Panc1 (cell line): ENCODE measurements at regions not wholly inside any gene's neighbourhood (a gene's known extent, or its start where the extent isn't known, plus 50 kb on each side); places are given as distances from the start of the nearest gene placed in this dataset.
A peak's percentile ranks its signal among the peaks of the same experiment; 100 is the strongest.

ENCODE experiments used
- ATAC-seq: fragments of 200-7000 bp; cut with Tn5 transposase; 2 replicates; pipeline ENCODE4 v1.9.1; 2020; ENCODE audit warnings: mild to moderate bottlenecking, moderate library complexity
- BruUV-seq: library from RNA; stranded (reverse); fragments of 400-500 nt; replicated peaks from 2 replicates; lab custom pipeline; 2021; lab: Mats Ljungman, UMichigan
- CTCF ChIA-PET: fragments of 300-600 bp; sonication (Branson Sonifier 250); formaldehyde crosslinking; loops from one replicate; lab custom pipeline; 2022; ENCODE audit warnings: antibody characterized with exemption; lab: Charles Lee
- POLR2A ChIA-PET: fragments of 300-600 bp; sonication (Branson Sonifier 250); formaldehyde crosslinking; loops from one replicate; lab custom pipeline; 2022; ENCODE audit warnings: antibody characterized with exemption; lab: Charles Lee
- DNase-seq: peaks from one replicate; pipeline ENCODE4 v3.0.0-alpha.2; 2010; ENCODE audit warnings: low read depth, low spot score
- H3K27ac ChIP-seq: 2 replicates; pipeline ENCODE4 v1.5.1; 2011; ENCODE audit warnings: mild to moderate bottlenecking, low read length, inconsistent platforms
- H3K27me3 ChIP-seq: fragments of 200-500 bp; sonication (Bioruptor generic); 2 replicates; pipeline ENCODE4 v1.6.0; 2014; ENCODE audit warnings: low read length, inconsistent platforms; ENCODE audit not compliant: control insufficient read depth, insufficient read depth
- H3K36me3 ChIP-seq: fragments of 200-500 bp; sonication (Bioruptor generic); 2 replicates; pipeline ENCODE4 v1.5.1; 2014; ENCODE audit warnings: inconsistent platforms, mild to moderate bottlenecking, low read length, moderate library complexity; ENCODE audit not compliant: control insufficient read depth, insufficient read depth
- H3K4me1 ChIP-seq: 2 replicates; pipeline ENCODE4 v1.5.1; 2011; ENCODE audit warnings: inconsistent platforms, mild to moderate bottlenecking, low read length, moderate library complexity; ENCODE audit not compliant: control insufficient read depth, insufficient read depth
- H3K4me3 ChIP-seq, 2 experiments: 2 replicates each; pipeline ENCODE4 v1.5.1; 2011 to 2012; ENCODE audit warnings: low read depth in 2 of 2, low read length in 2 of 2, mild to moderate bottlenecking in 2 of 2, inconsistent platforms in 1 of 2, moderate library complexity in 1 of 2
- H3K9me3 ChIP-seq: fragments of 200-500 bp; sonication (Bioruptor generic); 2 replicates; pipeline ENCODE4 v1.5.1; 2014; ENCODE audit warnings: low read depth, mild to moderate bottlenecking, inconsistent platforms, low read length, moderate library complexity; ENCODE audit not compliant: control insufficient read depth, insufficient read depth
- POLR2AphosphoS5 ChIP-seq: IDR thresholded peaks from 2 replicates; pipeline ENCODE4 v1.6.1; 2012; ENCODE audit warnings: mild to moderate bottlenecking, low read depth, low read length, moderate library complexity
- SIN3A ChIP-seq: IDR thresholded peaks from 2 replicates; pipeline ENCODE4 v1.6.1; 2012; ENCODE audit warnings: low read depth, mild to moderate bottlenecking, low read length, moderate library complexity, borderline replicate concordance; ENCODE audit not compliant: insufficient read depth
- TCF7L2 ChIP-seq: IDR thresholded peaks from 2 replicates; pipeline ENCODE4 v1.6.1; 2011; ENCODE audit warnings: mild to moderate bottlenecking, low read depth, low read length, inconsistent platforms
- in situ Hi-C: cut with HindIII; loops from 2 replicates; pipeline ENCODE4 v1.10.0; 2016; ENCODE audit warnings: low sequenced_read_pairs, low pct_unique_long_range_greater_than_20kb
- intact Hi-C: fragments of 100-400 bp; cut with micrococcal nuclease; formaldehyde crosslinking; loops from one replicate; pipeline ENCODE4 v1.10.0; 2022; ENCODE audit not compliant: unreplicated experiment
- TF ChIP-seq, protein P1 (sequence below): fragments of 450-650 bp; IDR thresholded peaks from 2 replicates; pipeline ENCODE4 v1.5.1; 2017; ENCODE audit warnings: mild to moderate bottlenecking
- TF ChIP-seq, protein P2 (sequence below), 2 experiments: IDR thresholded peaks; 2 replicates each; pipeline ENCODE4 v1.6.1; 2011 to 2012; ENCODE audit warnings: low read depth in 2 of 2, control low read depth in 1 of 2, low read length in 1 of 2, mild to moderate bottlenecking in 1 of 2, moderate library complexity in 1 of 2; ENCODE audit not compliant: insufficient read depth in 1 of 2

DNA sequence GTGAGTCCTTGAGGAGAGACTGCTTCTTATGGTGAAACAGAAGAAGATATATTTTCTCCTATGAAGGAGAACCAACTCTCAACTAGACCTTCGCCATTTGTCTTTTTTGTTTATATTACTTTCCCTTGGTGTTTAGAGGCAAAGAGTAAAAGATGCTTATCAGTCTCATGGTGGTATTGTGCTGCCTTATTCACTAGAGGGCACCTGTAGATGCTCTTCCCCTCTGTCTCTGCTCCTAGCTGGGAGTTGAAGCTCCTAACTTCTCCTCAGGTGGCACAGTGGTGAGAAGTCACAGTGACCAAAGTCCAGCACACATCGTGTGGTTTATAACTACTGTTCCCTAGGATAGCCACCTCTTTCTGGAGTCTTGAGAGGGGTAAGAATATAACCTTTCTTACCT lies 1359.6 kb downstream of the PLA2G4A start:
- H3K4me1 ChIP-seq = no peaks in the 10 kb centered on the region
- intact Hi-C loops (no loop called here), in situ Hi-C loops (no loop called here)
- ATAC-seq = no peak
- H3K9me3 ChIP-seq = peaks cover 11% of the 10 kb centered on the region
- DNase-seq = no peak
- H3K27me3 ChIP-seq = no peaks in the 10 kb centered on the region
- TF ChIP-seq, protein P1, sequence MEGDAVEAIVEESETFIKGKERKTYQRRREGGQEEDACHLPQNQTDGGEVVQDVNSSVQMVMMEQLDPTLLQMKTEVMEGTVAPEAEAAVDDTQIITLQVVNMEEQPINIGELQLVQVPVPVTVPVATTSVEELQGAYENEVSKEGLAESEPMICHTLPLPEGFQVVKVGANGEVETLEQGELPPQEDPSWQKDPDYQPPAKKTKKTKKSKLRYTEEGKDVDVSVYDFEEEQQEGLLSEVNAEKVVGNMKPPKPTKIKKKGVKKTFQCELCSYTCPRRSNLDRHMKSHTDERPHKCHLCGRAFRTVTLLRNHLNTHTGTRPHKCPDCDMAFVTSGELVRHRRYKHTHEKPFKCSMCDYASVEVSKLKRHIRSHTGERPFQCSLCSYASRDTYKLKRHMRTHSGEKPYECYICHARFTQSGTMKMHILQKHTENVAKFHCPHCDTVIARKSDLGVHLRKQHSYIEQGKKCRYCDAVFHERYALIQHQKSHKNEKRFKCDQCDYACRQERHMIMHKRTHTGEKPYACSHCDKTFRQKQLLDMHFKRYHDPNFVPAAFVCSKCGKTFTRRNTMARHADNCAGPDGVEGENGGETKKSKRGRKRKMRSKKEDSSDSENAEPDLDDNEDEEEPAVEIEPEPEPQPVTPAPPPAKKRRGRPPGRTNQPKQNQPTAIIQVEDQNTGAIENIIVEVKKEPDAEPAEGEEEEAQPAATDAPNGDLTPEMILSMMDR = peak; percentile 8; the same call in 1 of the 2 replicates
- no peak for TF ChIP-seq POLR2AphosphoS5
- H3K36me3 ChIP-seq = no peaks in the 10 kb centered on the region
- no peak overlapping the region for H3K4me3 ChIP-seq
- no TSS peak for BruUV-seq
- H3K27ac ChIP-seq = no peak overlapping the region
- POLR2A ChIA-PET = no interaction called here
- CTCF ChIA-PET = no interaction called here

DNA sequence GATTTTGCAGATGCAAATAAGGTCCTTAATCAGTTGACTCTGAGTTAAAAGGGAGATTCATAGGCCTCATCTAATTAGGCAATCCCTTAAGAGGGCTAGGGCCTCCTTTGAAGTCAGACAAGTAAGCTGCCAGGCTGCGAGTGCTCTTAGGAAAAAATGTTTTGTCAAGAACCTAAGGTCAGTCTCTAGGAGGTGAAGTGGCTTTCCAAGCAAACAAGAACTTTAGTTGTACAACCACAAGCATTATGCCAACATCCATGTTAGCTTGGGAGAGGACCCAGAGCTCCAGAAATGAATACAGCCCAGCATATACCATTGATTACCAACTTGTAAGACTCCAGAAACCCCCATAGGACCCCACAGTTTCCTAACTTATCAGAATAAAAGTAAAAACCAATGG lies 1366.2 kb downstream of the PLA2G4A start:
- no TSS peak for BruUV-seq
- TF ChIP-seq SIN3A (no peak), TCF7L2 (no peak), POLR2AphosphoS5 (no peak)
- TF ChIP-seq, protein P1 = no peak
- TF ChIP-seq, protein P2, sequence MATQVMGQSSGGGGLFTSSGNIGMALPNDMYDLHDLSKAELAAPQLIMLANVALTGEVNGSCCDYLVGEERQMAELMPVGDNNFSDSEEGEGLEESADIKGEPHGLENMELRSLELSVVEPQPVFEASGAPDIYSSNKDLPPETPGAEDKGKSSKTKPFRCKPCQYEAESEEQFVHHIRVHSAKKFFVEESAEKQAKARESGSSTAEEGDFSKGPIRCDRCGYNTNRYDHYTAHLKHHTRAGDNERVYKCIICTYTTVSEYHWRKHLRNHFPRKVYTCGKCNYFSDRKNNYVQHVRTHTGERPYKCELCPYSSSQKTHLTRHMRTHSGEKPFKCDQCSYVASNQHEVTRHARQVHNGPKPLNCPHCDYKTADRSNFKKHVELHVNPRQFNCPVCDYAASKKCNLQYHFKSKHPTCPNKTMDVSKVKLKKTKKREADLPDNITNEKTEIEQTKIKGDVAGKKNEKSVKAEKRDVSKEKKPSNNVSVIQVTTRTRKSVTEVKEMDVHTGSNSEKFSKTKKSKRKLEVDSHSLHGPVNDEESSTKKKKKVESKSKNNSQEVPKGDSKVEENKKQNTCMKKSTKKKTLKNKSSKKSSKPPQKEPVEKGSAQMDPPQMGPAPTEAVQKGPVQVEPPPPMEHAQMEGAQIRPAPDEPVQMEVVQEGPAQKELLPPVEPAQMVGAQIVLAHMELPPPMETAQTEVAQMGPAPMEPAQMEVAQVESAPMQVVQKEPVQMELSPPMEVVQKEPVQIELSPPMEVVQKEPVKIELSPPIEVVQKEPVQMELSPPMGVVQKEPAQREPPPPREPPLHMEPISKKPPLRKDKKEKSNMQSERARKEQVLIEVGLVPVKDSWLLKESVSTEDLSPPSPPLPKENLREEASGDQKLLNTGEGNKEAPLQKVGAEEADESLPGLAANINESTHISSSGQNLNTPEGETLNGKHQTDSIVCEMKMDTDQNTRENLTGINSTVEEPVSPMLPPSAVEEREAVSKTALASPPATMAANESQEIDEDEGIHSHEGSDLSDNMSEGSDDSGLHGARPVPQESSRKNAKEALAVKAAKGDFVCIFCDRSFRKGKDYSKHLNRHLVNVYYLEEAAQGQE (IDR thresholded peaks at IDR 0.05; ENCODE audit: insufficient read depth in 1 of 2, low read depth in 2 of 2, low read length in 1 of 2) = no peak
- H3K27ac ChIP-seq = no peak overlapping the region
- H3K9me3 ChIP-seq = peaks cover 12% of the 10 kb centered on the region
- ChIA-PET CTCF (no interaction called here), POLR2A (no interaction called here)
- no peaks in the 10 kb centered on the region for H3K27me3 ChIP-seq
- H3K4me1 ChIP-seq = no peaks in the 10 kb centered on the region
- no peak for DNase-seq
- H3K4me3 ChIP-seq = no peak overlapping the region
- no peaks in the 10 kb centered on the region for H3K36me3 ChIP-seq
- intact Hi-C loops (no loop called here), in situ Hi-C loops (no loop called here)
- ATAC-seq = no peak
